ENCODE measurements at regions not wholly inside any gene's neighbourhood (a gene's known extent, or its start where the extent isn't known, plus 50 kb on each side); places are given as distances from the start of the nearest gene placed in this dataset.

DNA sequence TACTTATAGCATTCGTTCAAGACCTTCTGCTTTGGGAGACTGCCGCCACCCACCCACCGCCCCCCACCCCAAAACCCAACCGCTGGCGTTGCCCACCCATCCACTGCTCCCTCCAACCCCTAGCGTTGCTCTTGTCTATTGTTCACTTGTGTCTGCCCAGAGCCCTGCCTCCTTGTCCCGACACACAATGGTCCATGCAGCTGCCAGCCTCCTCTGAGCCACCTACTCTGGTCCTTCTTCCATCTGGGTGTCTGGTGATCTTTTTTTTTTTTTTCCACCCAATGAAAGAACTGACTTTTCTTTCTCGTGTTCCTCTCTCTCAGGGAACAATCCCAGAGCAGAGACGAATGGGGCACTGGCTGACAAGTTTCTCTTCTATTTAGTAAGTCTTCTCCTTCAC is 256.0 kb upstream of the SESN3 start:
- H2AFZ ChIP-seq (ENCODE audit: low read length) = no peak overlapping the region
- peaks cover 3 to 10% (median 7%) of the 10 kb centered on the region in 3 experiments; a peak in 6 of 7 replicates for H3K36me3 Mint-ChIP-seq (ENCODE audit: insufficient read depth in 1 of 3, low read depth in 3 of 3)

More for the DNA sequence above, 256.0 kb upstream of the SESN3 start:
- Histone ChIP-seq H3K14ac (ENCODE audit: insufficient read depth, low read length) (no peak overlapping the region), H3K18ac (ENCODE audit: insufficient read length, low read depth, low read length) (no peak overlapping the region), H2BK15ac (ENCODE audit: low read depth, low read length) (no peak overlapping the region), H2AK5ac (ENCODE audit: insufficient read length, low read length) (no peak overlapping the region), H4K20me1 (ENCODE audit: control insufficient read depth, insufficient read depth, insufficient read length) (no peaks in the 10 kb centered on the region), H3K27me3 (ENCODE audit: insufficient read depth, low read length) (no peaks in the 10 kb centered on the region), H3K4ac (ENCODE audit: low read depth, low read length) (no peak overlapping the region), H3K4me2 (ENCODE audit: insufficient read depth, insufficient read length, low read length) (no peak overlapping the region), H3T11ph (ENCODE audit: low read length) (no peak overlapping the region), H3K27ac (ENCODE audit: insufficient read length, low read depth, low read length) (no peak overlapping the region), H3K9ac (ENCODE audit: extremely low read depth, insufficient read length, low read length) (no peak overlapping the region), H2BK12ac (ENCODE audit: insufficient read length, low read depth, low read length) (no peak overlapping the region), H3K79me2 (ENCODE audit: insufficient read depth, low read length) (no peaks in the 10 kb centered on the region), H4K5ac (ENCODE audit: insufficient read length, low read depth, low read length) (no peak overlapping the region), H2BK120ac (ENCODE audit: low read depth, low read length, poor library complexity, severe bottlenecking) (no peak overlapping the region), H3K56ac (ENCODE audit: insufficient read length, low read depth, low read length) (no peak overlapping the region), H4K8ac (replicated peaks; ENCODE audit: insufficient read length, low read depth, low read length) (no peak overlapping the region), H3K4me1 (ENCODE audit: insufficient read depth, low read length) (peaks cover 4% of the 10 kb centered on the region), H4K91ac (ENCODE audit: insufficient read length, low read depth, low read length) (no peak overlapping the region), H3K23ac (ENCODE audit: insufficient read length, low read depth, low read length) (no peak overlapping the region), H3K9me3 (ENCODE audit: control insufficient read depth, low read depth, low read length) (no peaks in the 10 kb centered on the region), H3K79me1 (ENCODE audit: insufficient read depth, low read depth, low read length, poor library complexity, severe bottlenecking) (no peaks in the 10 kb centered on the region), H3K23me2 (ENCODE audit: insufficient read length, low read depth, low read length, poor library complexity, severe bottlenecking) (peaks cover 2% of the 10 kb centered on the region), H2BK5ac (ENCODE audit: insufficient read length, low read length) (no peak overlapping the region), H2BK20ac (ENCODE audit: low read depth, low read length, poor library complexity, severe bottlenecking) (no peak overlapping the region)
- DNase-seq = no peak
- WGBS (ENCODE audit: extremely low coverage, insufficient read length, low lambda C conversion rate) = no CpG with 5 or more reads among the region's 9 CpGs
- TF ChIP-seq, protein P1, sequence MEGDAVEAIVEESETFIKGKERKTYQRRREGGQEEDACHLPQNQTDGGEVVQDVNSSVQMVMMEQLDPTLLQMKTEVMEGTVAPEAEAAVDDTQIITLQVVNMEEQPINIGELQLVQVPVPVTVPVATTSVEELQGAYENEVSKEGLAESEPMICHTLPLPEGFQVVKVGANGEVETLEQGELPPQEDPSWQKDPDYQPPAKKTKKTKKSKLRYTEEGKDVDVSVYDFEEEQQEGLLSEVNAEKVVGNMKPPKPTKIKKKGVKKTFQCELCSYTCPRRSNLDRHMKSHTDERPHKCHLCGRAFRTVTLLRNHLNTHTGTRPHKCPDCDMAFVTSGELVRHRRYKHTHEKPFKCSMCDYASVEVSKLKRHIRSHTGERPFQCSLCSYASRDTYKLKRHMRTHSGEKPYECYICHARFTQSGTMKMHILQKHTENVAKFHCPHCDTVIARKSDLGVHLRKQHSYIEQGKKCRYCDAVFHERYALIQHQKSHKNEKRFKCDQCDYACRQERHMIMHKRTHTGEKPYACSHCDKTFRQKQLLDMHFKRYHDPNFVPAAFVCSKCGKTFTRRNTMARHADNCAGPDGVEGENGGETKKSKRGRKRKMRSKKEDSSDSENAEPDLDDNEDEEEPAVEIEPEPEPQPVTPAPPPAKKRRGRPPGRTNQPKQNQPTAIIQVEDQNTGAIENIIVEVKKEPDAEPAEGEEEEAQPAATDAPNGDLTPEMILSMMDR (conservative IDR thresholded peaks at IDR 0.05) = no peak
- peak overlapping the region in 2 of 3 experiments; percentile 20 to 88; a peak in 3 of 7 replicates for H3K27ac Mint-ChIP-seq
- peaks cover 13 to 14% of the 10 kb centered on the region in 2 experiments; a peak in 4 of 5 replicates for H3K9me3 Mint-ChIP-seq
- no peaks in the 10 kb centered on the region for H3K27me3 Mint-ChIP-seq (ENCODE audit: low read depth)
- H3K4me3 Mint-ChIP-seq = no peak overlapping the region
- H3K4me1 Mint-ChIP-seq = peaks cover 13 to 17% of the 10 kb centered on the region in 2 experiments
